ENCODE measurements at regions not wholly inside any gene's neighbourhood (a gene's known extent, or its start where the extent isn't known, plus 50 kb on each side); places are given as distances from the start of the nearest gene placed in this dataset.

- Histone ChIP-seq H3K27me3 (ENCODE audit: low read length) (no peaks in the 10 kb centered on the region), H3F3A (ENCODE audit: insufficient read depth) (no peaks in the 10 kb centered on the region), H3K4me3 (ENCODE audit: insufficient read depth, low read length, poor library complexity, severe bottlenecking) (no peak overlapping the region), H3K9me3 (ENCODE audit: insufficient read depth, low read length) (no peaks in the 10 kb centered on the region), H2AFZ (ENCODE audit: low read depth, low read length, severe bottlenecking) (no peak overlapping the region), H3K9me2 (replicated peaks; ENCODE audit: insufficient read depth, low read length) (no peaks in the 10 kb centered on the region), H3K36me3 (ENCODE audit: low read length) (no peaks in the 10 kb centered on the region), H3K27ac (ENCODE audit: low read depth, low read length) (no peak overlapping the region), H3K79me2 (ENCODE audit: insufficient read depth, low read length) (no peaks in the 10 kb centered on the region), H3K9ac (ENCODE audit: low read length) (no peak overlapping the region), H3K4me2 (ENCODE audit: low read depth, low read length, poor library complexity, severe bottlenecking) (no peak overlapping the region), H4K20me1 (ENCODE audit: low read depth, low read length) (no peaks in the 10 kb centered on the region)
- TF ChIP-seq CTCF (IDR thresholded peaks at IDR 0.05; ENCODE audit: insufficient read depth, low read length, poor library complexity, severe bottlenecking): no peak
- TF ChIP-seq EZH2phosphoT487 (conservative IDR thresholded peaks at IDR 0.05; ENCODE audit: low read length): no peak
These were observed 1111.1 kb upstream of the KLHL29 start for GRCh38 chr2:22273853-22274252.

GRCh38 chr2:22274661-22275060 is 1110.3 kb upstream of the KLHL29 start:
- no peaks in the 10 kb centered on the region for H3F3A ChIP-seq (ENCODE audit: insufficient read depth)
- TF ChIP-seq CTCF (IDR thresholded peaks at IDR 0.05; ENCODE audit: insufficient read depth, low read length, poor library complexity, severe bottlenecking) (no peak), EZH2phosphoT487 (conservative IDR thresholded peaks at IDR 0.05; ENCODE audit: low read length) (no peak)
- no peak overlapping the region for H3K27ac ChIP-seq (ENCODE audit: low read depth, low read length)
- H3K79me2 ChIP-seq (ENCODE audit: insufficient read depth, low read length): no peaks in the 10 kb centered on the region
- no peak overlapping the region for H3K9ac ChIP-seq (ENCODE audit: low read length)
- H3K4me2 ChIP-seq (ENCODE audit: low read depth, low read length, poor library complexity, severe bottlenecking): no peak overlapping the region
- no peaks in the 10 kb centered on the region for H3K27me3 ChIP-seq (ENCODE audit: low read length)
- H3K9me2 ChIP-seq (replicated peaks; ENCODE audit: insufficient read depth, low read length): no peaks in the 10 kb centered on the region
- no peak overlapping the region for H3K4me3 ChIP-seq (ENCODE audit: insufficient read depth, low read length, poor library complexity, severe bottlenecking)
- no peaks in the 10 kb centered on the region for H3K9me3 ChIP-seq (ENCODE audit: insufficient read depth, low read length)
- no peaks in the 10 kb centered on the region for H3K36me3 ChIP-seq (ENCODE audit: low read length)
- H2AFZ ChIP-seq (ENCODE audit: low read depth, low read length, severe bottlenecking): no peak overlapping the region
- H4K20me1 ChIP-seq (ENCODE audit: low read depth, low read length): no peaks in the 10 kb centered on the region

DNA sequence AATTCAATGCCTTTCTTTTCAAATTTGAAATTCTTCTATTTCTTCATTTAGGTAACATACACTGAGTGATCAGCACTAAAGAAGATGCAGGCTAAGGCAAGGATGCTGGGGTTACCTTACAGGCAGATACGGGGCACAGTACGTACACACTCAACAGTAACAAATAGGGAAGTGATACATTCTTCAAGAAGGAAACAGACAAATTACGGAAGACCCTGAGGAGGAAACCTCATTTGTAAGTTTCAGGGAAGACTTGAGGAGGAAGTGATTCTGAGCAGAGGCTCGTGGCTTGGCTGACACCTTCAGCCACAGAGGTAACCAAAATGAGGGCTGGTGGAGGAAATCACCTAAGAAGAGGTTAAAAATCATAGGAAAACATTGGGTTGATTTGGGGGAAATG is 1108.3 kb upstream of the KLHL29 start:
- Histone ChIP-seq H3F3A (ENCODE audit: insufficient read depth) (no peaks in the 10 kb centered on the region), H3K27me3 (ENCODE audit: low read length) (no peaks in the 10 kb centered on the region), H3K9me2 (replicated peaks; ENCODE audit: insufficient read depth, low read length) (no peaks in the 10 kb centered on the region), H3K4me3 (ENCODE audit: insufficient read depth, low read length, poor library complexity, severe bottlenecking) (no peak overlapping the region), H4K20me1 (ENCODE audit: low read depth, low read length) (no peaks in the 10 kb centered on the region), H3K36me3 (ENCODE audit: low read length) (no peaks in the 10 kb centered on the region), H3K9ac (ENCODE audit: low read length) (no peak overlapping the region), H3K27ac (ENCODE audit: low read depth, low read length) (no peak overlapping the region), H3K79me2 (ENCODE audit: insufficient read depth, low read length) (no peaks in the 10 kb centered on the region), H2AFZ (ENCODE audit: low read depth, low read length, severe bottlenecking) (no peak overlapping the region), H3K4me2 (ENCODE audit: low read depth, low read length, poor library complexity, severe bottlenecking) (no peak overlapping the region), H3K9me3 (ENCODE audit: insufficient read depth, low read length) (no peaks in the 10 kb centered on the region)
- no peak for TF ChIP-seq CTCF (IDR thresholded peaks at IDR 0.05; ENCODE audit: insufficient read depth, low read length, poor library complexity, severe bottlenecking)
- TF ChIP-seq EZH2phosphoT487 (conservative IDR thresholded peaks at IDR 0.05; ENCODE audit: low read length): no peak

- Histone ChIP-seq H3K4me3 (ENCODE audit: insufficient read depth, low read length, poor library complexity, severe bottlenecking) (no peak overlapping the region), H3K79me2 (ENCODE audit: insufficient read depth, low read length) (no peaks in the 10 kb centered on the region), H3K9me3 (ENCODE audit: insufficient read depth, low read length) (no peaks in the 10 kb centered on the region), H2AFZ (ENCODE audit: low read depth, low read length, severe bottlenecking) (no peak overlapping the region), H3K27me3 (ENCODE audit: low read length) (no peaks in the 10 kb centered on the region), H3K4me2 (ENCODE audit: low read depth, low read length, poor library complexity, severe bottlenecking) (no peak overlapping the region), H3K27ac (ENCODE audit: low read depth, low read length) (no peak overlapping the region), H3K36me3 (ENCODE audit: low read length) (no peaks in the 10 kb centered on the region), H3F3A (ENCODE audit: insufficient read depth) (no peaks in the 10 kb centered on the region), H4K20me1 (ENCODE audit: low read depth, low read length) (no peaks in the 10 kb centered on the region), H3K9me2 (replicated peaks; ENCODE audit: insufficient read depth, low read length) (no peaks in the 10 kb centered on the region), H3K9ac (ENCODE audit: low read length) (no peak overlapping the region)
- TF ChIP-seq CTCF (IDR thresholded peaks at IDR 0.05; ENCODE audit: insufficient read depth, low read length, poor library complexity, severe bottlenecking): no peak
- no peak for TF ChIP-seq EZH2phosphoT487 (conservative IDR thresholded peaks at IDR 0.05; ENCODE audit: low read length)
These were observed 1105.4 kb upstream of the KLHL29 start for GRCh38 chr2:22279541-22279940.
